Sigmoid colon (tissue), 6 donors: ENCODE measurements at regions not wholly inside any gene's neighbourhood (a gene's known extent, or its start where the extent isn't known, plus 50 kb on each side); places are given as distances from the start of the nearest gene placed in this dataset.

Experiments
- DNase-seq: peaks from one replicate; pipeline ENCODE4 v3.0.0-alpha.2; 2019
- H3K27ac ChIP-seq, 4 donors: fragments of 200-600 bp; sonication (generic); one replicate each; pipeline ENCODE4 v1.5.1; 2016 to 2019; ENCODE audit warnings: mild to moderate bottlenecking in 1 of 4
- H3K27me3 ChIP-seq, 3 donors: fragments of 200-600 bp; sonication (generic); one replicate each; pipeline ENCODE4 v1.5.1; 2019; ENCODE audit warnings: mild to moderate bottlenecking in 1 of 3
- H3K36me3 ChIP-seq, 4 donors: fragments of 200-600 bp; sonication (generic); one replicate each; pipeline ENCODE4 v1.5.1; 2016 to 2019
- H3K4me1 ChIP-seq, 4 donors: fragments of 200-600 bp; sonication (generic); one replicate each; pipeline ENCODE4 v1.5.1; 2017 to 2019
- H3K4me3 ChIP-seq, 4 donors: fragments of 200-600 bp; sonication (generic); one replicate each; pipeline ENCODE4 v1.5.1; 2017 to 2019; ENCODE audit warnings: mild to moderate bottlenecking in 2 of 4, moderate library complexity in 1 of 4
- H3K9me3 ChIP-seq, 4 donors: fragments of 200-600 bp in 3 of 4; sonication (generic) in 3 of 4; one replicate each; pipeline versions ENCODE4 v1.5.1 to v1.6.1; 2013 to 2019
- CTCF ChIP-seq, 4 experiments: fragments of 450-650 bp in 3 of 4; fragments of 200-600 bp in 1 of 4; IDR thresholded peaks; one replicate each; pipeline ENCODE4 v1.5.1; 2016 to 2019; ENCODE audit warnings: antibody characterized with exemption in 4 of 4, mild to moderate bottlenecking in 3 of 4, moderate library complexity in 2 of 4
- EP300 ChIP-seq, 4 donors: sonication (generic); formaldehyde crosslinking; IDR thresholded peaks; one replicate each; pipeline ENCODE4 v1.6.1; 2017; ENCODE audit warnings: antibody characterized with exemption in 4 of 4
- POLR2A ChIP-seq, 2 donors: fragments of 450-650 bp; IDR thresholded peaks; one replicate each; pipeline ENCODE4 v1.6.1; 2016; ENCODE audit warnings: antibody characterized with exemption in 2 of 2, mild to moderate bottlenecking in 2 of 2, moderate library complexity in 2 of 2
- POLR2AphosphoS5 ChIP-seq, 4 donors: sonication (generic); formaldehyde crosslinking; IDR thresholded peaks; one replicate each; pipeline ENCODE4 v1.6.1; 2017; ENCODE audit warnings: antibody characterized with exemption in 4 of 4
- WGBS, 2 donors: extraction: QIAGEN DNeasy Blood & Tissue Kit; methylation state at CpG; one replicate each; pipeline ENCODE4 v1.1.7; 2013; 5-methylcytosine and 5-hydroxymethylcytosine counted together
- intact Hi-C: fragments of 100-400 bp; cut with DNase I; formaldehyde crosslinking; loops from one replicate; pipeline ENCODE4 v1.15.1; 2023
- donor health status: healthy with polysubstance abuse.
- donor health status: healthy.

DNA sequence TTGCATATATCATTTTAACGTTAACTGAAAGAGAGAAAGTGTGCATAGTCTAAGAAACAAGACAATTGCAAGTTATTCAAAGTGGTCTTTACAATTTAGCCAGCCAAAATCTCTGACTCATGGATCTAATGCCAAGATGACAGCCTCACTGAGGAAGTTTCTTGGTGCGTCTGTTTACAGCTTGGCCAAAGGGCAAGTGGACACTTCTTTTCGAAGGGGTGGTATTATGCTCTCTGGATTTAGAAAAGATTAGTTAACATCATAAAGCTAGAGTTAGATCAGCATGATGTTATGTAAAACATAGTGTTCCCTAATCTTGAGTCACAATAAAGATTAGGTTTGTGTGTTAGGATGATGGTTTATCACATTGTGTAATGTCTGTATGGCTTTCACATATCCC is 51.5 kb upstream of the SLC2A13 start:
- no peaks in the 10 kb centered on the region for H3K4me1 ChIP-seq
- intact Hi-C loops, result no loop called here
- H3K27ac ChIP-seq, result no peak overlapping the region
- DNase-seq, result no peak
- WGBS, 2 donors, result 41 to 69% methylated on average over 3 of the region's 3 CpGs
- H3K4me3 ChIP-seq, result no peak overlapping the region
- no peaks in the 10 kb centered on the region for H3K27me3 ChIP-seq
- TF ChIP-seq POLR2AphosphoS5 (IDR thresholded peaks at IDR 0.05), result no peak
- no peak for TF ChIP-seq POLR2A (IDR thresholded peaks at IDR 0.05)
- no peak for TF ChIP-seq CTCF (IDR thresholded peaks at IDR 0.05)
- TF ChIP-seq EP300 (IDR thresholded peaks at IDR 0.05), result no peak
- no peaks in the 10 kb centered on the region for H3K36me3 ChIP-seq
- no peaks in the 10 kb centered on the region for H3K9me3 ChIP-seq

- Histone ChIP-seq H3K27ac (no peak overlapping the region), H3K27me3 (no peaks in the 10 kb centered on the region), H3K9me3 (no peaks in the 10 kb centered on the region), H3K4me3 (no peak overlapping the region), H3K4me1 (no peaks in the 10 kb centered on the region), H3K36me3 (no peaks in the 10 kb centered on the region)
- WGBS, 2 donors, result 61 to 71% methylated on average over 5 of the region's 5 CpGs
- intact Hi-C loops, result no loop called here
- no peak for DNase-seq
- TF ChIP-seq POLR2A (IDR thresholded peaks at IDR 0.05), result no peak
- no peak for TF ChIP-seq POLR2AphosphoS5 (IDR thresholded peaks at IDR 0.05)
- TF ChIP-seq CTCF (IDR thresholded peaks at IDR 0.05), result no peak
- TF ChIP-seq EP300 (IDR thresholded peaks at IDR 0.05), result no peak
Observed at GRCh38 chr12:40156021-40156764, 50.3 kb upstream of the SLC2A13 start.
